GM23338 (cell line): ENCODE measurements at regions not wholly inside any gene's neighbourhood (a gene's known extent, or its start where the extent isn't known, plus 50 kb on each side); places are given as distances from the start of the nearest gene placed in this dataset.

Experiments used
- ATAC-seq: fragments of 200-7000 bp; cut with Tn5 transposase; 3 replicates; pipeline ENCODE4 v1.9.1; 2020
- DNase-seq: peaks from one replicate; pipeline ENCODE4 v3.0.0-alpha.2; 2015; ENCODE audit warnings: low spot score
- H2AFZ ChIP-seq: fragments of 200-600 bp; sonication (generic); 2 replicates; pipeline ENCODE4 v1.8.0; 2016; ENCODE audit warnings: antibody characterized with exemption, mild to moderate bottlenecking, moderate library complexity
- H3F3A ChIP-seq: fragments of 200-600 bp; sonication (generic); replicated peaks from 2 replicates; pipeline ENCODE4 v1.8.0; 2017; ENCODE audit warnings: antibody characterized with exemption, mixed run types, low read depth
- H3K27ac ChIP-seq: fragments of 200-600 bp; sonication (generic); 2 replicates; pipeline ENCODE4 v1.6.1; 2016; ENCODE audit warnings: low read depth
- H3K27me3 ChIP-seq: fragments of 200-600 bp; sonication (generic); 2 replicates; pipeline ENCODE4 v1.8.0; 2016; ENCODE audit warnings: mild to moderate bottlenecking, mixed run types, moderate library complexity; ENCODE audit not compliant: insufficient read depth
- H3K36me3 ChIP-seq: fragments of 200-600 bp; sonication (generic); 2 replicates; pipeline ENCODE4 v1.8.0; 2016; ENCODE audit warnings: mild to moderate bottlenecking; ENCODE audit not compliant: insufficient read depth
- H3K4me1 ChIP-seq: fragments of 200-600 bp; sonication (generic); 2 replicates; pipeline ENCODE4 v1.8.0; 2016; ENCODE audit warnings: mild to moderate bottlenecking, moderate library complexity; ENCODE audit not compliant: insufficient read depth
- H3K4me2 ChIP-seq: fragments of 200-600 bp; sonication (generic); 2 replicates; pipeline ENCODE4 v1.7.1; 2017; ENCODE audit warnings: mixed run types
- H3K4me3 ChIP-seq: fragments of 200-600 bp; sonication (generic); 2 replicates; pipeline ENCODE4 v1.6.1; 2016; ENCODE audit warnings: mixed run types
- H3K79me2 ChIP-seq: fragments of 200-600 bp; sonication (generic); replicated peaks from 2 replicates; pipeline ENCODE4 v1.8.0; 2017; ENCODE audit warnings: mild to moderate bottlenecking; ENCODE audit not compliant: insufficient read depth
- H3K9me2 ChIP-seq: fragments of 200-600 bp; sonication (generic); 2 replicates; pipeline ENCODE4 v1.8.0; 2017; ENCODE audit not compliant: insufficient read depth
- H4K20me1 ChIP-seq: fragments of 200-600 bp; sonication (generic); replicated peaks from 2 replicates; pipeline ENCODE4 v1.8.0; 2017; ENCODE audit warnings: mild to moderate bottlenecking; ENCODE audit not compliant: insufficient read depth
- H3K27ac Mint-ChIP-seq: 2 replicates; pipeline ENCODE4 v1.8.0; 2020; ENCODE audit warnings: inconsistent platforms, mild to moderate bottlenecking, moderate library complexity, mixed read lengths
- H3K27me3 Mint-ChIP-seq: 3 replicates; pipeline ENCODE4 v1.8.0; 2022; ENCODE audit warnings: low read depth, mild to moderate bottlenecking, moderate library complexity, mixed read lengths, inconsistent platforms; ENCODE audit not compliant: insufficient read depth, poor library complexity
- H3K36me3 Mint-ChIP-seq: 3 replicates; pipeline ENCODE4 v1.8.0; 2021; ENCODE audit warnings: low read depth, mild to moderate bottlenecking, inconsistent platforms, moderate library complexity, mixed read lengths
- H3K4me1 Mint-ChIP-seq: 3 replicates; pipeline ENCODE4 v1.8.0; 2020; ENCODE audit warnings: mild to moderate bottlenecking, inconsistent platforms, mixed read lengths
- H3K4me3 Mint-ChIP-seq: 3 replicates; pipeline ENCODE4 v1.8.0; 2021; ENCODE audit warnings: moderate library complexity, mild to moderate bottlenecking, inconsistent platforms, mixed read lengths
- H3K9me3 Mint-ChIP-seq: 3 replicates; pipeline ENCODE4 v1.8.0; 2020; ENCODE audit warnings: moderate library complexity, mild to moderate bottlenecking, inconsistent platforms, mixed read lengths
- EZH2phosphoT487 ChIP-seq: fragments of 200-600 bp; sonication (generic); IDR thresholded peaks from one replicate; pipeline ENCODE4 v1.8.1; 2018; ENCODE audit warnings: antibody characterized with exemption; ENCODE audit not compliant: unreplicated experiment
- ZNF331 ChIP-seq: fragments of 250-450 bp; sonication (Bioruptor Pico); IDR thresholded peaks from 2 replicates; pipeline ENCODE4 v1.5.0; 2020; ENCODE audit warnings: low read depth, mild to moderate bottlenecking, moderate library complexity
- TF ChIP-seq, protein P1 (sequence below): IDR thresholded peaks from one replicate; pipeline ENCODE4 v1.6.1; 2018; ENCODE audit warnings: antibody characterized with exemption; ENCODE audit not compliant: unreplicated experiment
- TF ChIP-seq, protein P2 (sequence below): fragments of 250-450 bp; sonication (Bioruptor Pico); IDR thresholded peaks from 2 replicates; pipeline ENCODE4 v1.5.0; 2020; ENCODE audit warnings: mild to moderate bottlenecking, moderate library complexity

DNA sequence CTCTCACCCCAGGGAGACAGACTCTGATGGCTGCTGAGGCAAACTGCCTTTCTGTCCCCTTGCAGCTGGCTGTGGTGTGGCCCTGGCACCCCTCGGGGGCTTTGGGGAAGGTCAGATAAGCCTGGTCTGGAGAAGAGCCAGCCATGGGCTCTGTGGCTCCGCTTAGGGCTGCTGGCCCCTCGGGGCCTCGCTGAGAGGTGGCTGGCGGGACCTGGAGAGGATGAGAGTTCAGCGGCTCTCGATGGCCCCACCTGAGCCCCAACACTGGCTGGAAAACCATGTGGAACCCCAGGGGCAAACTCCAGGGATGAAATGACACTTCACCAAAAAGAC is 56.1 kb upstream of the ASAP2 start (continued):
- TF ChIP-seq, protein P1, sequence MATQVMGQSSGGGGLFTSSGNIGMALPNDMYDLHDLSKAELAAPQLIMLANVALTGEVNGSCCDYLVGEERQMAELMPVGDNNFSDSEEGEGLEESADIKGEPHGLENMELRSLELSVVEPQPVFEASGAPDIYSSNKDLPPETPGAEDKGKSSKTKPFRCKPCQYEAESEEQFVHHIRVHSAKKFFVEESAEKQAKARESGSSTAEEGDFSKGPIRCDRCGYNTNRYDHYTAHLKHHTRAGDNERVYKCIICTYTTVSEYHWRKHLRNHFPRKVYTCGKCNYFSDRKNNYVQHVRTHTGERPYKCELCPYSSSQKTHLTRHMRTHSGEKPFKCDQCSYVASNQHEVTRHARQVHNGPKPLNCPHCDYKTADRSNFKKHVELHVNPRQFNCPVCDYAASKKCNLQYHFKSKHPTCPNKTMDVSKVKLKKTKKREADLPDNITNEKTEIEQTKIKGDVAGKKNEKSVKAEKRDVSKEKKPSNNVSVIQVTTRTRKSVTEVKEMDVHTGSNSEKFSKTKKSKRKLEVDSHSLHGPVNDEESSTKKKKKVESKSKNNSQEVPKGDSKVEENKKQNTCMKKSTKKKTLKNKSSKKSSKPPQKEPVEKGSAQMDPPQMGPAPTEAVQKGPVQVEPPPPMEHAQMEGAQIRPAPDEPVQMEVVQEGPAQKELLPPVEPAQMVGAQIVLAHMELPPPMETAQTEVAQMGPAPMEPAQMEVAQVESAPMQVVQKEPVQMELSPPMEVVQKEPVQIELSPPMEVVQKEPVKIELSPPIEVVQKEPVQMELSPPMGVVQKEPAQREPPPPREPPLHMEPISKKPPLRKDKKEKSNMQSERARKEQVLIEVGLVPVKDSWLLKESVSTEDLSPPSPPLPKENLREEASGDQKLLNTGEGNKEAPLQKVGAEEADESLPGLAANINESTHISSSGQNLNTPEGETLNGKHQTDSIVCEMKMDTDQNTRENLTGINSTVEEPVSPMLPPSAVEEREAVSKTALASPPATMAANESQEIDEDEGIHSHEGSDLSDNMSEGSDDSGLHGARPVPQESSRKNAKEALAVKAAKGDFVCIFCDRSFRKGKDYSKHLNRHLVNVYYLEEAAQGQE, result no peak

DNA sequence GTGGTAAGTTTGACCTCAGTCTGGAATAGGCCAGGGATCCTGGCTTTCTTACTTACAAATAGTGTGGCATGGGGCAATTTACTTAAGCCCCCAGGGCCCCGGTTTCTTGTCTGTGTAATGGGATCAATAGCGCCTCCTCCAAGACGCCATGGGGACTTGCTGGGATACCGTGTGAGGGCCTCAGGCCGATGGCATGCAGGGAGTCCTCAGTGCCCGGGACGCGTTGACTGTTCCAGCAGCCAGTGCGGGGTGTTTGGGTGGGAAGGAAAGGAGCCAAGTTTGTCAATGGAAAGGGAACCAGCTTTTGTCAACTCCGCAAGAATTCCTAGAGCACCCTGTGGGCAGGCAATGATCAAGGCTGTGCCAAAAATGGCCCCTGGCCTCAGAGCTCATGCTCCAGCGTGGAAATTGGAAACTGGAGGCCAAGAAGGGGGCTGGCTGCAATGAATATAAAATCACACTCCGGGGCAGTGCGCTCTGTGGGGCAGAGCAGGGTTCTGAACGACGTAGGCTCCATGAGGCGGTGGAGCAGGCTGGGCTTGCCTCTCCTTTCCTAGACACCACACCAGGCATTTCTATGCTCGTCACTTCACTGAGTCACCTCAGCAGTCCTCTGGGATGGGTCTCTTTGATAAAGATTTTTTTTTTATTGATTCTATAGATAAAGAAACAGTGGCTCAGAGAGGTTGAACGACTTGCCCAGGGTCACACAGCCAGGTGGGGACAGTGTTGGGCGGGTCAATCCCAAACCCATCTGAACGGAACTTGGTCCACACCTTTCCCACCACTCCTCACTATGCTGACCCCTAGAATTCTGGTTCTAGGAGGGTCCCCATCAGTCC is 56.7 kb upstream of the ASAP2 start:
- H3K4me3 ChIP-seq, result no peak overlapping the region
- no peak overlapping the region for H3K4me2 ChIP-seq
- Mint-ChIP-seq H3K4me3 (no peak overlapping the region), H3K27ac (no peak overlapping the region), H3K36me3 (no peaks in the 10 kb centered on the region), H3K4me1 (peaks cover 15% of the 10 kb centered on the region), H3K9me3 (no peaks in the 10 kb centered on the region), H3K27me3 (peaks cover 17% of the 10 kb centered on the region)
- ATAC-seq (no peak), DNase-seq (no peak)
- no peaks in the 10 kb centered on the region for H3F3A ChIP-seq
- no peaks in the 10 kb centered on the region for H3K79me2 ChIP-seq
- TF ChIP-seq ZNF331 (CRISPR knock-in tag), result no peak
- no peak overlapping the region for H3K27ac ChIP-seq
- H3K9me2 ChIP-seq, result peaks cover 4% of the 10 kb centered on the region; the same call in 1 of the 2 replicates
- H2AFZ ChIP-seq, result no peak overlapping the region
- H3K27me3 ChIP-seq, result no peaks in the 10 kb centered on the region
- H4K20me1 ChIP-seq, result no peaks in the 10 kb centered on the region
- peaks cover 5% of the 10 kb centered on the region; the same call in 1 of the 2 replicates for H3K4me1 ChIP-seq
- no peaks in the 10 kb centered on the region for H3K36me3 ChIP-seq

DNA sequence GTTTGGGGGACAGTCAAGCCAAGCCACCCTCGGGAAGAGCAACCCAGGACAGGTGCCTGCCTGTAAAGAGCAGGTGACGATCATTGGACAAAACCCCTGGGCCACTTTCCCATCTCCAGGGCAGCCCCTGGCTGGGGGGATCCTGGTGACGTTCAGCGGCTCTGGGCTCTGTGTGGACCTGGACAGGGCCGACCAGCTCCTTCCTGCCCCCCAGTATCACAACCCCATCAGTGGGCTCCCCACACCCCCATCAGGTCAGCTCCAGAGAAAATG is 57.3 kb upstream of the ASAP2 start:
- Histone ChIP-seq H3K27me3 (0 out of 2 replicates have a peak, but pooled peaks cover 1% of the 10 kb centered on the region), H3K36me3 (no peaks in the 10 kb centered on the region), H3K79me2 (no peaks in the 10 kb centered on the region), H2AFZ (no peak overlapping the region), H4K20me1 (no peaks in the 10 kb centered on the region), H3F3A (no peaks in the 10 kb centered on the region), H3K27ac (no peak overlapping the region), H3K4me2 (no peak overlapping the region), H3K9me2 (peaks cover 4% of the 10 kb centered on the region; the same call in 1 of the 2 replicates), H3K4me1 (peaks cover 5% of the 10 kb centered on the region; the same call in 1 of the 2 replicates), H3K4me3 (no peak overlapping the region)
- Mint-ChIP-seq H3K4me3 (no peak overlapping the region), H3K9me3 (no peaks in the 10 kb centered on the region), H3K27me3 (peaks cover 17% of the 10 kb centered on the region), H3K36me3 (no peaks in the 10 kb centered on the region), H3K4me1 (peaks cover 15% of the 10 kb centered on the region), H3K27ac (no peak overlapping the region)
- DNase-seq (no peak), ATAC-seq (no peak)
- TF ChIP-seq EZH2phosphoT487, result no peak

DNA sequence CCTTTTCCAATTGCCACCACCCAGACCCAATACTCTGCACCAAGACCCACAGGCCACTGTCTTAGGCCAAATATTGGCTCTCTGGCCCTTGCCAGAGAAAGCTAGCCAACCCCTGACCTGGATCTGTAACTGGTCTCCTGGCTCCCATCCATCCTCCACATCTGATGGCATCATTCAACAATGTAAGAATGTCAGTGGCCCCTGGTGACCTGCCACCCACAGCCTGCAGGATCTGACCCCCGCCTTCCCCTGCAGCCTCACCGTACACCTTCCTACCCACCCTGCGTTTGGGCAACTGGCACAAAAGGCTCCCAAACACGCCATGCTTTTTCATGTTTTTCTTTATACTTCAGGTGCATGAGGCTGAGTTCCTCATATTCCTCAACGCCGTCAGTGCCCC is 60.0 kb upstream of the ASAP2 start:
- Mint-ChIP-seq H3K27ac (no peak overlapping the region), H3K4me1 (peaks cover 5% of the 10 kb centered on the region; the same call in 2 of the 3 replicates), H3K4me3 (no peak overlapping the region), H3K36me3 (no peaks in the 10 kb centered on the region), H3K9me3 (no peaks in the 10 kb centered on the region; the same call in 2 of the 3 replicates), H3K27me3 (peaks cover 15% of the 10 kb centered on the region)
- Histone ChIP-seq H3K4me2 (no peak overlapping the region), H3K9me2 (no peaks in the 10 kb centered on the region), H3K79me2 (no peaks in the 10 kb centered on the region), H3K4me1 (no peaks in the 10 kb centered on the region), H3K27me3 (peaks cover 24% of the 10 kb centered on the region), H3F3A (0 out of 2 replicates have a peak, but pooled peaks cover 5% of the 10 kb centered on the region), H2AFZ (no peak overlapping the region), H3K4me3 (no peak overlapping the region), H3K27ac (no peak overlapping the region), H4K20me1 (no peaks in the 10 kb centered on the region), H3K36me3 (no peaks in the 10 kb centered on the region)
- no peak for ATAC-seq
- no peak for DNase-seq
- TF ChIP-seq, protein P2, sequence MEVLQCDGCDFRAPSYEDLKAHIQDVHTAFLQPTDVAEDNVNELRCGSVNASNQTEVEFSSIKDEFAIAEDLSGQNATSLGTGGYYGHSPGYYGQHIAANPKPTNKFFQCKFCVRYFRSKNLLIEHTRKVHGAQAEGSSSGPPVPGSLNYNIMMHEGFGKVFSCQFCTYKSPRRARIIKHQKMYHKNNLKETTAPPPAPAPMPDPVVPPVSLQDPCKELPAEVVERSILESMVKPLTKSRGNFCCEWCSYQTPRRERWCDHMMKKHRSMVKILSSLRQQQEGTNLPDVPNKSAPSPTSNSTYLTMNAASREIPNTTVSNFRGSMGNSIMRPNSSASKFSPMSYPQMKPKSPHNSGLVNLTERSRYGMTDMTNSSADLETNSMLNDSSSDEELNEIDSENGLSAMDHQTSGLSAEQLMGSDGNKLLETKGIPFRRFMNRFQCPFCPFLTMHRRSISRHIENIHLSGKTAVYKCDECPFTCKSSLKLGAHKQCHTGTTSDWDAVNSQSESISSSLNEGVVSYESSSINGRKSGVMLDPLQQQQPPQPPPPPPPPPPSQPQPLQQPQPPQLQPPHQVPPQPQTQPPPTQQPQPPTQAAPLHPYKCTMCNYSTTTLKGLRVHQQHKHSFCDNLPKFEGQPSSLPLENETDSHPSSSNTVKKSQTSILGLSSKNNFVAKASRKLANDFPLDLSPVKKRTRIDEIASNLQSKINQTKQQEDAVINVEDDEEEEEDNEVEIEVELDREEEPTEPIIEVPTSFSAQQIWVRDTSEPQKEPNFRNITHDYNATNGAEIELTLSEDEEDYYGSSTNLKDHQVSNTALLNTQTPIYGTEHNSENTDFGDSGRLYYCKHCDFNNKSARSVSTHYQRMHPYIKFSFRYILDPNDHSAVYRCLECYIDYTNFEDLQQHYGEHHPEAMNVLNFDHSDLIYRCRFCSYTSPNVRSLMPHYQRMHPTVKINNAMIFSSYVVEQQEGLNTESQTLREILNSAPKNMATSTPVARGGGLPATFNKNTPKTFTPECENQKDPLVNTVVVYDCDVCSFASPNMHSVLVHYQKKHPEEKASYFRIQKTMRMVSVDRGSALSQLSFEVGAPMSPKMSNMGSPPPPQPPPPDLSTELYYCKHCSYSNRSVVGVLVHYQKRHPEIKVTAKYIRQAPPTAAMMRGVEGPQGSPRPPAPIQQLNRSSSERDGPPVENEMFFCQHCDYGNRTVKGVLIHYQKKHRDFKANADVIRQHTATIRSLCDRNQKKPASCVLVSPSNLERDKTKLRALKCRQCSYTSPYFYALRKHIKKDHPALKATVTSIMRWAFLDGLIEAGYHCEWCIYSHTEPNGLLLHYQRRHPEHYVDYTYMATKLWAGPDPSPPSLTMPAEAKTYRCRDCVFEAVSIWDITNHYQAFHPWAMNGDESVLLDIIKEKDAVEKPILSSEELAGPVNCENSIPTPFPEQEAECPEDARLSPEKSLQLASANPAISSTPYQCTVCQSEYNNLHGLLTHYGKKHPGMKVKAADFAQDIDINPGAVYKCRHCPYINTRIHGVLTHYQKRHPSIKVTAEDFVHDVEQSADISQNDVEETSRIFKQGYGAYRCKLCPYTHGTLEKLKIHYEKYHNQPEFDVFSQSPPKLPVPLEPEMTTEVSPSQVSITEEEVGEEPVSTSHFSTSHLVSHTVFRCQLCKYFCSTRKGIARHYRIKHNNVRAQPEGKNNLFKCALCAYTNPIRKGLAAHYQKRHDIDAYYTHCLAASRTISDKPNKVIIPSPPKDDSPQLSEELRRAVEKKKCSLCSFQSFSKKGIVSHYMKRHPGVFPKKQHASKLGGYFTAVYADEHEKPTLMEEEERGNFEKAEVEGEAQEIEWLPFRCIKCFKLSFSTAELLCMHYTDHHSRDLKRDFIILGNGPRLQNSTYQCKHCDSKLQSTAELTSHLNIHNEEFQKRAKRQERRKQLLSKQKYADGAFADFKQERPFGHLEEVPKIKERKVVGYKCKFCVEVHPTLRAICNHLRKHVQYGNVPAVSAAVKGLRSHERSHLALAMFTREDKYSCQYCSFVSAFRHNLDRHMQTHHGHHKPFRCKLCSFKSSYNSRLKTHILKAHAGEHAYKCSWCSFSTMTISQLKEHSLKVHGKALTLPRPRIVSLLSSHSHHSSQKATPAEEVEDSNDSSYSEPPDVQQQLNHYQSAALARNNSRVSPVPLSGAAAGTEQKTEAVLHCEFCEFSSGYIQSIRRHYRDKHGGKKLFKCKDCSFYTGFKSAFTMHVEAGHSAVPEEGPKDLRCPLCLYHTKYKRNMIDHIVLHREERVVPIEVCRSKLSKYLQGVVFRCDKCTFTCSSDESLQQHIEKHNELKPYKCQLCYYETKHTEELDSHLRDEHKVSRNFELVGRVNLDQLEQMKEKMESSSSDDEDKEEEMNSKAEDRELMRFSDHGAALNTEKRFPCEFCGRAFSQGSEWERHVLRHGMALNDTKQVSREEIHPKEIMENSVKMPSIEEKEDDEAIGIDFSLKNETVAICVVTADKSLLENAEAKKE (CRISPR knock-in tag), result no peak
